Dedifferentiated amniotic fluid mesenchymal stem cell (primary cell): ENCODE measurements at regions not wholly inside any gene's neighbourhood (a gene's known extent, or its start where the extent isn't known, plus 50 kb on each side); places are given as distances from the start of the nearest gene placed in this dataset.
"Not testable (repeated sequence)": the region's sequence is repeated elsewhere in the genome, so short reads cannot be mapped to it uniquely, and the experiment has no call there.

ENCODE experiments used
- DNase-seq: peaks from one replicate; pipeline ENCODE4 v3.0.0-alpha.2; 2016; ENCODE audit errors: extremely low spot score

DNA sequence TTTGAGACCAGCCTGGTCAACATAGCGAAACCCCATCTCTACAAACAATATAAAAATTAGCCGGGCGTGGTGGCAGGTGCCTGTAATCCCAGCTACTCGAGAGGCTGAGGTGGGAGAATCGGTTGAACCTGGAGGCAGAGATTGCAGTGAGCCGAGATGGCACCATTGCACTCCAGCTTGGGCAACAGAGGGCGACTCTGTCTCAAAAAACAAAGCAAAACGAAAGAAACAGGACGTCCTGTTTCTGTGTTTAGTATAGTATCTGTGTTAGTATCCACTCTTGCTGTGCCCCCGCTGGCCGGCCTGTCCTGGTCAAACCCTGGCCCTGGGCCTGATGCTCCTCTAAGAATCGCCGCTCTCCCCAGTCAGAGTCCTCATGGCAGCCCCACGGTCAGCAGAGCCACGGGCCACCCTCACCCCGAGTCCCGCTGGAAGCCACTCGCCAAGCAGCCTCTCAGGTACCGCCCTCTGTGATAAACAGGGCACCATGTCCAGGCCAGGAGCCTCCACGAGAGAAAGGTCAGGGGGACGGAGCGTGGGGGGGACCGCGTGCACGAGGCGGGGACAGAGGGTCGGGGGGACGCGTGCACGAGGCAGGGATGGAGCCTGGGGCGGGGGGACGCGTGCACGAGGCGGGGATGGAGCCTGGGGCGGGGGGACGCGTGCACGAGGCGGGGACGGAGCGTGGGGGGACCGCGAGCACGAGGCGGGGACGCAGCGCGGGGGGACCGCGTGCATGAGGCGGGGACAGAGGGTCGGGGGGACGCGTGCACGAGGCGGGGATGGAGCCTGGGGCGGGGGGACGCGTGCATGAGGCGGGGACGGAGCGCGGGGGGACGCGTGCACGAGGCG lies 384.5 kb downstream of the SMOC2 start:
- DNase-seq, result no peak

DNA sequence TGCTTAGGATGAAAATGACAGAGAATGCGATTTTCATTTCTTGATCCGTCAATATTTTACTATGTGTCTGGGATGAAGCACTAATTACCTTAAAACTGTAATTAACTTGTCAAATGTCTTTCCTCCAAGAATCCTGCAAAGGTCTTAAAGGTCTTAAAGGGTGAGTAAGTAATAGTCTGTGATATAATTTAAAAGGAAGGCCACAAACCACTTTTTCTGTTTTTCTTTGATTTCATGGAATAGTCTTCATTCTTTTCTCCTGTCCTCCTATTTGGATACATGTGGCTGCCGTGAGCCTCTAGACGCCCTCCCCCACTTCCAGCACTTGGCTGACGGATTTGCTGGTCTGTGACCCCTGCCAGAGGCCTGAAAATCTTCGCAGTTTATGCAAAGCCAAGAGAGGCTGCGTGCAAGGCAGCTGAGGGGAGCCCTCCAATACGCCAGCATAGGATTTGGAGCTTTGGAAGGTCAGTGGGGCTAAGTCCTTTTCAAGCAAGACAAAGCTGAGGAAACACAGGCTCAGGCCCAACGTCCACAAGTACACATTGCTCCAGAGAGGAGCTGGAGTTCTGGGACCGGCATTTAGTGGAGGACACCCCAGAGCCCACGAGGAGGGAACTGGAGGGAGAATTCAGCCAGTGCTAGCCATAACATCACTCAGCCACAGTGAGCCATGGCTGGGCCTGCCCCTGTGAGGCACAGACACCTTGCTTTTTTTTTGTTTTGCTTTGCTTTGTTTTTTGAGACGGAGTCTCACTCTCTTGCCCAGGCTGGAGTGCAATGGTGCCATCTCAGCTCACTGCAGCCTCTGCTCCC lies 382.6 kb downstream of the SMOC2 start:
- DNase-seq, result no peak

DNA sequence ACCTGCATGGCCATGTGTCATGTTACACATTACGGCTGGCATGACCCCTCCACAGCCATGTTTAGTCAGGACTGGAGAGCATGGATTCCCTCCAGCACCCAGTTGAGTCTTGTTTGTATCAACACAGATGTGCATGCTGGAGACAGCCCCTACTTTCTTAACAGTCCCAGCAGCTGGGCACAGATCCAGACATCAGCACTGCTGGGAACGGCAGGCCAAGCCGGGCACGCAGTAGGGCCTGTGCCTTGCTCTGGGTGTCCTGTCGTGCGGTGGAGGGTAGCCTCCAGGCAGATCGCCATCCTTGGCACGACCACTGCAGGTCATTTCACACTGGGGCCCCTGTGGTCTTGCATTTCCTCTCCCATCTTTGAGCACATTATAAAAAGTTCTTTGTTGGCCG lies 381.4 kb downstream of the SMOC2 start:
- DNase-seq, result no peak

DNA sequence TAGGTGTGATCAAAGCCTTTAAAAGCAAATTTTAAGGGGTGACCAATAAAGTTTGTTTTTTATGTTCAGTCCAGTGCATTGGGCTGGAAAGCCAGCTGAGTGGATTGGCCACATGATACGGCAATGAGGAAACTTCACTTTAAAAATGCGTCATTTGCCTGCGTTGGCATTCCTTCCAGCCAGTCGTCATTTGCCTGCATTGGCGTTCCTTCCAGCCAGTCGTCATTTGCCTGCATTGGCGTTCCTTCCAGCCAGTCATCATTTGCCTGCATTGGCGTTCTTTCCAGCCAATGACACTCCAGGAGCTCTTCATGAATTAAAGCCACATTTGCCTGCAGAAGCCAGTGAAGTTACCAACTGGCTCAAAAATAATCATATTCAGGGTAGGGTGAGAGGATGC lies 378.6 kb downstream of the SMOC2 start:
- no peak for DNase-seq

DNA sequence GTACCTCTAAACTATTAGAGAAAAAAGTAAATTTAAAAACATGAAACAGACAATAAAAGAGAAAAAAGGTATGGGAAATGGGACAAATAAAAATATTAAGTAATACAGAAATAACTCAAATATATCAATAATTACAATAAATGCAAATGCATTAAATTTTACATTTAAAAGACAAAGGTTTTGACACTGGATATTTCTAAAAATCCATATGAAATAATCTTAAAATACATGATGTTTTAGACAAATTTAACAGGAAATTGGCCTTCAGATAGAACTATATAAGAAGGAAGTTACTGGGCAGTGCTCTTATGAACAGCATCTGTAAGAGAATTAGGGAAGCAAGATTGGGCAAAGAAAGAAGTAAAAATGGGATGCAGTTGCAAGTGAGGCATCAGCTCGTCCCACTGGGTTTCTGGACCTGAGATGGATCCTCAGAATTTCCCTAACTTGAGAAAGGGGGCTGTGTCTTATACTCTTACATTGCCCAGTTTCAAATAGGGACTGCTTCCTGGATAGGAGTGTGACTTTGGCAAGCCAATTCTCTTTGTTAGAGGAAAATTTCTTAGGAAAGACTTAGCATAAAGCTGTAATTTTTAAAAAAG lies 376.7 kb downstream of the SMOC2 start:
- no peak for DNase-seq

DNA sequence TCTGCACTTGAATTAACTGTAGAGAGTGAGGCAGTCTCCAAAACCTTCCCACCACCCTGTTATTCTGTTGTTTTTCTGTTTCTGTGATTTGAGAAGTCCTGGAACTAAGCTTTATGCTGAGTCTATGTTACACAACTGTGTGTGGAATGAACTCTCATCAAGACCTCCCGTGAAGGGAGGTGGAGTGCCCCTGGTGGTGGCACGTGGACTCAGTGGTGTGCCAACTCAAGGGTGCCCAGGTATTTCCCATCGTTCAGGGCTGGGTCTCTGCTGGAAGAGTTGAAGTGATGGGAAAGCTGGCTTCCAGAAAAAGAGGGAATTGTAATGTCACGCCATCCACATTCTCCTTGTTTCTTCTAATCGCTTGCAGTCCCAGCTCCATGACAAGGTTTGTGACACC lies 374.2 kb downstream of the SMOC2 start:
- DNase-seq, result no peak

DNA sequence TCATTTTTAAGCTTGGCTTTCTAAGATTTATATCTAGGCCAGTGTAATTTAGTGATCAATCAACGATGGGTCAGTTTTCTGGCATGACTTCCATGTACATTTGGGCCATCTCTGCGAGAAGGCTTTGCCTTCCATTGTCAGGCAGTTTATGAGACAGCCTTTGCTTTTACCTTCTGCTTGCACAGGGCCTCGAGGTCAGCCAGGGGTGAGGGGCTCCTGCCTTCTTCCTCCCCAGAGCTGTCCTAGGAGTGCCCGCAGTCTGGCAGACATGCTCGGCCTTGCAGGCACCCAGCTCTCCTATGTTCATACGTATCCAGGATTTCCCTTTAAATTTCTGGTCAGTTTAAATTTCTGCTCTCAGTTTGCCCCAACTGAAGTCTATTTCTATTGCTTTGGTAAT lies 367.2 kb downstream of the SMOC2 start:
- DNase-seq, result no peak

DNA sequence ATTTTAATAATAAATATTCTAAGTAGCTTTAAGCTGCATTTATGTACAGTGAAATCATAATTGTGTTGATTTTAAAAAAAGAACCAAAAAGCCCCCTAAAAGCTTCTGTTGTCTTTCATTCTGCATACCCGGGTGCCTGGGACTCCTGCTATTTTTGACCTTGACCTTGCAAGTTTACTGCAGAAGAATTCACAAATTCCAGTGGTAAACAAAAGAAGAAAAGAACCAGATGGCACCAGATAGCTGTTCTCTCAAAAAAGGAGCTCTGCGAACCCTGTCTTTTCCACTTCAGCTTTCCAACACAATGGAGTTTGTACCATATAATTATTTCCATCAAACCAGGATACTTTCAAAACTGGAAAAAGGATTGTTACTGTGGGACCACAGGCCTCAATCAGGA lies 363.3 kb downstream of the SMOC2 start:
- no peak for DNase-seq

DNA sequence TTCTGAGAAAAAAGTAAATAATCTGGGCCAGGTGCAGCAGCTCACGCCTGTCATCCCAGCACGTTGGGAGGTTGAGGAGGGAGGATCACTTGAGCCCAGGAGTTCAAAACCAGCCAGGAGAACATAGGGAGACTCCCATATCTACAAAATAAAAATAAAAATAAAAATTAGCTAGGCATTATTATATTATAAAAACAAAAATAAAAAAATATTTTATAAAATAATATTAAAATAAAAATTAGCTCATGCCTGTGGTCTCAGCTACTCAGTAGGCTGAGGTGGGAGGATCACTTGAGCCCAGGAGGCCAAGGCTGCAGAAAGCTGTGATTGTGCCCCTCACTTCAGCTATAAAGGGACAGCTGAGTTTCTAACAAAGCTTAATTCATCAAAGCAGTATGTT lies 362.9 kb downstream of the SMOC2 start:
- no peak for DNase-seq

DNA sequence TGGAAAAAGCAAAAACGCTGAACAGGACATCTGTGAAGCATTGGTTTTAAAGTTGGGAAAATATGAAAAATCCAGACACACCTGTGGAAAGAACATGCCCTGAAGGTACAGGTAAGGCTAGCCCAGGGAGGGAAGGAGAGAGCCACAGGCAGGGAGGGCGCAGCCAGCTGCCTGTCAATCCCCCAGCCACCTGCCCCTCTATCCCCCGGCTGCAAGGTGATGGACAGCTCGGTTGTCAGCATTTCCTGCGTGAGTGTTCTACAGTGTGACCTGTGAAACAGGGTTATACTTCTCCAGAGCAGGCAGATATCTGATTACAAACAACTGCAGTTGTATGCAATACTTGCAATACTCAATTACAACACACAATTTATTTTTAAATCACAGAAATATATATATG lies 358.1 kb downstream of the SMOC2 start:
- DNase-seq, result no peak

DNA sequence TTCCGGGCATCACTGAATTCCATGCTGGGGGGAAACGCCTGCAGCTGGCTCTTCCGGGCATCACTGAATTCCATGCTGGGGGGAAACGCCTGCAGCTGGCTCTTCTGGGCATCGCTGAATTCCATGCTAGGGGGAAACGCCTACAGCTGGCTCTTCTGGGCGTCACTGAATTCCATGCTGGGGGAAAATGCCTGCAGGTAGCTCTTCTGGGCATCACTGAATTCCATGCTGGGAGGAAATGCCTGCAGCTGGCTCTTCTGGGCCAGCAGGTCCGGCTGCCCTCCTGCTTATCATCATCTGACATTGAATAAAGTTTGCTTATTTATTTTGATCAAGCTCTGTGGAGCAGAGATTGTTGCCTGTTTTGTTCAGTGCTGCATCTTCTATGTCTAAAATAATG lies 355.1 kb downstream of the SMOC2 start:
- DNase-seq, result no peak

DNA sequence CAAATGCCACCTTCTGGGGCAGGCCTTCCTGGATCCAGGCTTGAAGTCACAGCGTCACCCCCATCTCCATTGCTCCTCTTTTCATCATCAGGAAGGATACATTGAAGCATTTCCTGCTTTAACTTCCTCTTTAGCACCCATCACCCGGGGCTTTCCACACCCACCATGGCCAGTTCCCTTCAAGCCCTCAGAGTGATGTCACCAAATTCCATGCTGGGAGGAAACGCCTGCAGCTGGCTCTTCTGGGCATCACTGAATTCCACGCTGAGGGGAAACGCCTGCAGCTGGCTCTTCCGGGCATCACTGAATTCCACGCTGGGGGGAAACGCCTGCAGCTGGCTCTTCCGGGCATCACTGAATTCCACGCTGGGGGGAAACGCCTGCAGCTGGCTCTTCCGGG lies 354.6 kb downstream of the SMOC2 start:
- DNase-seq, result not testable (repeated sequence)

DNA sequence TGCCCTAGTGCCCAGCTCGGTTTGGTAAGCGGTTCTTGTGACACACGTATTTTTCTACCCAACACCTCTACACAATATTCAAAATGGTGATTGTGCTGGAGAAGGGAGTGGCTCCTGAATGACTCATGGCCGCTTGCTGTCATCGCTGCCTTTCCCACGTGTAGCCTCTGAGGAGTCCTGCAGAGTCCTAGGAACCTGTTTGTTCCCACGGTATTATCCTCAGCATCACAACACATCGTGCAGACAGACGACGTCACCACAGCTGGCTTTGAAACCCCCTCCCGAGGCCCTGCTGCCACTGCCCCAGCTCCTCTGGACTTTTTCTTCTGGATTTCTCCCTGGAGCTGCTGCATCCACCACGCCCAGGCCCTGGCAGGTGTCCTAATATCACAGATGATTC lies 353.5 kb downstream of the SMOC2 start:
- no peak for DNase-seq

DNA sequence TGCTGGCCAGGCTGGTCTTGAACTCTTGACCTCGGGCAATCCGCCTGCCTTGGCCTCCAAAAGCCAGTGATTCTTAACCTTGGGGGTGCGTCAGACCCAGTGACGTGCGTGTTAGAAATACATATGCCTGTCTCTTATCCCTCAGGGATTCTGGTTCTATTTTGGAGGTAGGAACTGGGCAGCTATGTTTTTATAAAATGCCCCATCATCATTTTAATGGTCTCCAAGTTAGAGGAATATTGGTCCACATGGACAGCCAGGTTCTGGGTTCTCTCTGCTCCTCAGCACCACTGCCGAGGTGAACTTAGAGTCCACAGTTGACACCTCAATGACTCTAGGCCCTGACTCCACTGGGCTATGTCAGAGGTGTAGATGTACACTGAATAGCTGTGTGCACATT lies 352.7 kb downstream of the SMOC2 start:
- DNase-seq, result no peak

DNA sequence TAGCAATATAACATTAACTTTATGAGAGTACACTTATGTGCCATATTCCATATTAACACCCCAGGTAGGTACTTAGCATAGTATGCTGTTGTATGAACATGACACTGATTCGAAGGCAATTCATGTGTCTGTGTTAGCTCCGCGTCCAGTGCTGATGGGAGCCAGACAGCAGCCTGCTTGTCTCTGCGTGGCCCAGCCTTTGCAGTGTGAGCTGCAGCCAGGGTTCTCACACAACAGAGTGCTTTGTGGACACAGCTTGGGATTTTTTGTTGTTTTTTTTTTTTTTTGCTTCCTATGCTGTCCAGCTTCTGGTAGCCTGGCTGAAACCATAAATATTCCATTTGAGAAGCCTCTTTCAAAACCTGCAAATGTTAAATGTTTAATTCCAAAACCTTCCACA lies 350.9 kb downstream of the SMOC2 start:
- no peak for DNase-seq

DNA sequence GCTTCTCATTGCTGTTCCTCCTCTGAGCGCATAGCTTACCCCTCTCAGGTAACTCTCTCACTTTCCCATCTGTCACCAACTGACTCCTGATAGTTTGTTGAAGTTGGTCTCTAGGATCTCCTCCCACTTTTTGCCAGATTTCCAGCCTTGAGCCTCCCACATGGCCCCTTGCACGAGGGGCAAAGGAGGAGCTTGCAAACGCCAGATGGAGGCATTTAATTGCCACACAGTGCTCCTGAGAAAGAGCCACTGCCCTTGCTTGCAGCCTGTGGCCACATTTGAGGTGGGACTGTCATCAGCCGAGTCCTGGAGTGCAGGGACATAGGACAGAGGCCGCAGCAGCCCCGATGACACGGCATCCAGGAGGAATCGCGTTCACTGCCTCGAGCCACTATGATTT lies 348.7 kb downstream of the SMOC2 start:
- no peak for DNase-seq

DNA sequence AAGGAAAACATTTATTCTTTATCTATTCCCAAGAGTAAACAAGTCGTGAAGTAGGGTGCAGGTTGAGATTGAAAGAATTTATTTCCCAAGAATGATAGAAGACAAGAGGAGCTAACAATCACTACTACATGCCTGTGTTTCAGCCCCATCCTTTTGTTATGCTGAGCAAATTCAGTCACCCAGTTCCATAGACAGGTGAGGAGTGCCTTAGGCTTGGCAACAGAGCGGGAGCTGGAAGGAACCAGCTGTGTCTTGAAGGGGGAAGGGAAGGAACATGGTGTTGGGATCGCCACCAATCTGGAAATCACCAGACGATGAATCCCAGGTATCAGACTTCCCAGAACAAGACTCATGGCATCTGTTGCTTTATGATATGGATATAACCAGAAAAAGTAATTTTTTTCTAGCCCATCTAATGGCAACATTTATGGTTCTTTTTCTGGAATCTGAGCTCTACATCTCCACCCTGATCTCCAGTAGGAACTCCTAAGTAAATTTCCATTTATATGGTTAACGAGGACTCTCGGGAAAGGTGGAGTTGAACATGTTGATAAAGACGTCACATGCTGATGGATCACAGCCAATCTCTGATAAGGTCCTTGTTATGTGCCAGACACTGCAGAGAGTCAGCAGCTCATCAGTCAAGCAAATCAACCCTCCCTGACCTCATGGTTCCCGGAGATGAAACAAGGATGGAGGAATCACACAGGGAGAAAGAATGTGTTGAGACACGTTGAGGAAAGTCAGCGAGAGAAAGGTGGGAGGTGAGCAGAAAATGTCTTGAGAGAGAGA lies 344.9 kb downstream of the SMOC2 start:
- no peak for DNase-seq

DNA sequence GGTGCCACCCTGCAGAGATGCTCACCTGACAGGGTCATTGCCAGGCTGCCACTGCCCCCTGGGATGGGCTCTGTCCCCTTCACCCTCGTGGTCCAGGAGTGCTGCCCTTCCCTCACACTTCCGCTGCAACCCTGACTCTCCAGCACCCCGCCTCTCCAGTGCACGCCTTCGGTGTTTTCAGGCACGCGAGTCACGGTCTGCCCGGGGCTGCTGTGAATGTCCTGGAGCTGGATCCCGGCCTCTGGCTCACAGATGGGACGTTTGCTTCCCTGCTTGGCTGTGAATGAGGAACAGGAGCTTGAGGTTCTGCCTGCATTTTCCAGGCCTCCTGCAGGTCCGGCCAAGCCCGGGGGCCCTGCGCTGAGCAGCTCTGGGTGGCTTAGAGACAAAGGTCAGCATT lies 343.4 kb downstream of the SMOC2 start:
- no peak for DNase-seq

DNA sequence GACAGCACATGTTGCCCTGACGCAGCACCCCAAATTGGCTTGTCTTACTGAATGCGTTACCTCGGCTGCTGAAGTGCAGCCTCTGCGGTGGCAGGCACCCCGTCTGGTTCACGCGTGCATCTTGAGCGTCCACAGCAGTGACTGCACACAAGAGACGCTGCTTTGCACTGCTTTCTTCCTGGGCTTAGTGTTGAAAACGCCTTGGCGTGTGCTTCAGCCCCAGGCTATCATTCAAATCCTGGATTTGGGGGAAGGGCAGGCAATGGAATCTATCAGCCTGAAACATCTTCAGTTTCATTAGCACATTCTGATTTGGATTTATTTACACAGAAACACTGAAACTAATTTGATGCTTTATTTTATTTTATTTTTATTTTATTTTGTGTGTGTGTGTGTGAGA lies 342.7 kb downstream of the SMOC2 start:
- no peak for DNase-seq

DNA sequence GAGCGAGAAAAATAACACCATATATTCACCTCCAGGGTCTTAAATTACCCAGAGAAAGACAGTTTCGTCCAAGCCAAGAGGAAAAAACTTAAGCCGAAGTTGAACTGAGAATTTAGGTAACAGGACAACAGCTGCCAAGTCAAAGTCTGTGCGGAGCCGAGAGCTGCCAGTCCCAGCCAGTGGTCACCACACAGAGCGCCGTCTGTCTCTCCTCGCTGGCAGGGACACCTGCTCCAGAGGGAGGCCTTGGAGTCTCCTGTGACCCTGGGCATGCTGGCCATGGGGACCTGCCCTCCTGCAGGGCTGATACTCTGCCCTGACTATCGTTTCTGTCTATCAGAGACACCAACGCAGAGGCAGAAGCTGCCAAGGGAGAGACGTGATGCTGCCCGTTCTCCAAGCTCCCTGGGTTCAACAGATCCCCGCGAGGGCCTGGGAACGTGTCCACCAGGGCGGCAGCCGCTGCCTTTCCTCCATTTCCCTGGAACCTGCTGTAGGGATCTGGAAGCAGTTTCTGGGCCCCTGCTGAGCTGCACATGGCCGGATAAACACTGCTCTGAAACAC lies 341.3 kb downstream of the SMOC2 start:
- no peak for DNase-seq

DNA sequence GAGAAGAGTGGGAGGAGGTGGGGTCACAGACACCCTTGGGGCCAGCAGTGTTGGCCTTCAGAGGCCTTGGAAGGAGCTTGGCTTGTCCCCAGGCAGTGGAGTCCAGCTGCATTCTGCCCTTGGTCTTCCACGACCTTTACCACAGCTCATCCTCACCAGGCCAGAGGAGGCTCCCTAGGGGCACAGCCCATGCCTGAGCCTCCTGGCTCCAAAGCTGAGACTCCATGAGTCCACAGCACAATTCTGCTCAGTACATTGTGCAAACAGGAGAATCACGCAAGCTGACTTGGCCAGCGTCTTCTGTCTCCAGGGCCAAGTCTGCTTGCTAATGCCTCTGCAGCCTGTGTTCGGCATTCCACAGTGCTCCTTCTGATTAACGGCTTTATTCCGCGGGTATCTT lies 337.2 kb downstream of the SMOC2 start:
- DNase-seq, result no peak

DNA sequence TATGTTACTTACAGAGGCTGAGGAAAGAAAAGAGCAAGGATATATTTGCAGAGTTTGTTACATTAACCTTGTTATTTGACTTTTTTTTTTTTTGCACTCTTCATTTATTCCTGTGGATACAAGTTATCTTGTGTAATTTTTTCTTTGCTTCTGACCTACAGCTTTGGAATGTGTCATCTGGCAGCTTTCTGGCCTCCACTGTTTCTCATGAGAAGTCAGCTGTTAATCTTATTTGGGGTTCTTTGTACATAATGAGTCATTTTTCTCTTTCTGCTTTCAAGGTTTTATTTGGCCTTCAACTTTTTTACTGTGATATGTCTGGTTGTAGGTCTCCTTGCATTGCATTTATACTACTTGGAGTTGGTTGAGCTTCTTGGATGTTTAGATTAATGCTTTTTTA lies 333.4 kb downstream of the SMOC2 start:
- DNase-seq, result no peak
